ENCODE measurements at regions not wholly inside any gene's neighbourhood (a gene's known extent, or its start where the extent isn't known, plus 50 kb on each side); places are given as distances from the start of the nearest gene placed in this dataset.

DNA sequence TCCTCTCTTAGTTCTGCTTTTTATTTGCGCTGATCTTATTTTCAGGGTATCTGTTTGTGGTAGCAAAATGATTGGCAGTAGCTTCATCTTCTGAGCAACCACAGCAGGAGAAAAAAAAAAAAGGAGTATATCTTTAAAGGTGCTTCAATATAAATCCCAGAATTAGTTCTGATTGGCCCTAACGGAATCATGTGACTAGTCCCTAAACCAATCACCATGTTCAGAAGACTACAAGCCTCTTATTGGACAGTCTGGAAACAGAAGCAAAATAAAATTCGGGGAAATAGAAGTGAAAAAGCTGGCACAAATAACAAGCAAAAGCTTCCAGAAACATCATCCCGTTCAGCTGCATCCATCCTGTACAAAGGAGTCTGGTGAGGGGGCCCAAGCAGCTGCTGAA, 49.9 kb upstream of the PTPRO start:
- H3K4me1 ChIP-seq: peaks cover 3 to 31% (median 5%) of the 10 kb centered on the region in 3 donors
- no peak overlapping the region for H3K4me3 ChIP-seq
- 70 to 87% methylated on average over 4 of the region's 4 CpGs for WGBS, 2 donors
- TF ChIP-seq, protein P1, sequence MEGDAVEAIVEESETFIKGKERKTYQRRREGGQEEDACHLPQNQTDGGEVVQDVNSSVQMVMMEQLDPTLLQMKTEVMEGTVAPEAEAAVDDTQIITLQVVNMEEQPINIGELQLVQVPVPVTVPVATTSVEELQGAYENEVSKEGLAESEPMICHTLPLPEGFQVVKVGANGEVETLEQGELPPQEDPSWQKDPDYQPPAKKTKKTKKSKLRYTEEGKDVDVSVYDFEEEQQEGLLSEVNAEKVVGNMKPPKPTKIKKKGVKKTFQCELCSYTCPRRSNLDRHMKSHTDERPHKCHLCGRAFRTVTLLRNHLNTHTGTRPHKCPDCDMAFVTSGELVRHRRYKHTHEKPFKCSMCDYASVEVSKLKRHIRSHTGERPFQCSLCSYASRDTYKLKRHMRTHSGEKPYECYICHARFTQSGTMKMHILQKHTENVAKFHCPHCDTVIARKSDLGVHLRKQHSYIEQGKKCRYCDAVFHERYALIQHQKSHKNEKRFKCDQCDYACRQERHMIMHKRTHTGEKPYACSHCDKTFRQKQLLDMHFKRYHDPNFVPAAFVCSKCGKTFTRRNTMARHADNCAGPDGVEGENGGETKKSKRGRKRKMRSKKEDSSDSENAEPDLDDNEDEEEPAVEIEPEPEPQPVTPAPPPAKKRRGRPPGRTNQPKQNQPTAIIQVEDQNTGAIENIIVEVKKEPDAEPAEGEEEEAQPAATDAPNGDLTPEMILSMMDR (IDR thresholded peaks at IDR 0.05): no peak
- no peak for TF ChIP-seq POLR2A (IDR thresholded peaks at IDR 0.05)
- no peaks in the 10 kb centered on the region for H3K9me3 ChIP-seq
- no peak for DNase-seq
- no peaks in the 10 kb centered on the region for H3K27me3 ChIP-seq
- intact Hi-C loops (cut with DNase I): loop anchor here (10.0 kb wide), 2 partner anchors 48 to 582 kb away; partner anchors contain the start of gene RERG
- no peaks in the 10 kb centered on the region for H3K36me3 ChIP-seq
- no peak overlapping the region for H3K27ac ChIP-seq

Data from esophagus squamous epithelium (tissue), 5 donors.